Upper lobe of left lung (tissue), 6 donors: ENCODE measurements at regions not wholly inside any gene's neighbourhood (a gene's known extent, or its start where the extent isn't known, plus 50 kb on each side); places are given as distances from the start of the nearest gene placed in this dataset.

ENCODE experiments used
- ATAC-seq, 2 donors: fragments of 200-7000 bp; cut with Tn5 transposase; one replicate each; pipeline ENCODE4 v1.9.1; 2022; ENCODE audit warnings: mild to moderate bottlenecking in 2 of 2, moderate library complexity in 2 of 2; ENCODE audit not compliant: low FRiP score in 2 of 2
- DNase-seq, 2 donors: peaks; one replicate each; pipeline ENCODE4 v3.0.0-alpha.2; 2019 to 2020
- H3K27ac ChIP-seq, 4 donors: fragments of 200-600 bp; sonication (generic); one replicate each; pipeline ENCODE4 v1.5.1; 2016 to 2019
- H3K27me3 ChIP-seq, 4 donors: fragments of 200-600 bp; sonication (generic); one replicate each; pipeline ENCODE4 v1.5.1; 2017 to 2019
- H3K36me3 ChIP-seq, 4 donors: fragments of 200-600 bp; sonication (generic); one replicate each; pipeline ENCODE4 v1.5.1; 2016 to 2019
- H3K4me1 ChIP-seq, 4 donors: fragments of 200-600 bp; sonication (generic); one replicate each; pipeline ENCODE4 v1.5.1; 2018 to 2019
- H3K4me3 ChIP-seq, 4 donors: fragments of 200-600 bp; sonication (generic); one replicate each; pipeline ENCODE4 v1.5.1; 2017 to 2019; ENCODE audit warnings: mild to moderate bottlenecking in 2 of 4, moderate library complexity in 1 of 4
- H3K9me3 ChIP-seq, 4 donors: fragments of 200-600 bp; sonication (generic); one replicate each; pipeline ENCODE4 v1.5.1; 2018 to 2019
- EP300 ChIP-seq, 4 donors: sonication (generic); formaldehyde crosslinking; IDR thresholded peaks; one replicate each; pipeline ENCODE4 v1.5.1; 2017; ENCODE audit warnings: antibody characterized with exemption in 4 of 4, control low read depth in 2 of 4
- POLR2A ChIP-seq, 4 donors: fragments of 450-650 bp; IDR thresholded peaks; one replicate each; pipeline ENCODE4 v1.5.1; 2016 to 2017; ENCODE audit warnings: antibody characterized with exemption in 4 of 4, mild to moderate bottlenecking in 2 of 4
- POLR2AphosphoS5 ChIP-seq, 2 donors: sonication (generic); formaldehyde crosslinking; IDR thresholded peaks; one replicate each; pipeline ENCODE4 v1.5.1; 2017; ENCODE audit warnings: antibody characterized with exemption in 2 of 2
- WGBS, 2 donors: methylation state at CpG; one replicate each; pipeline ENCODE4 v1.1.5; 2017 to 2018; 5-methylcytosine and 5-hydroxymethylcytosine counted together
- TF ChIP-seq, protein P1 (sequence below), 6 experiments: fragments of 450-650 bp in 4 of 6; fragments of 200-600 bp in 2 of 6; sonication (generic) in 2 of 6; IDR thresholded peaks; one replicate each; pipeline ENCODE4 v1.5.1; 2016 to 2019; ENCODE audit warnings: antibody characterized with exemption in 6 of 6
- donor health status: DM: no; HTN: no; CAD: no; lungs with moderate emphysema.
- donor health status: DM: no; HTN: yes; CAD: no; lungs with severe emphysema.

DNA sequence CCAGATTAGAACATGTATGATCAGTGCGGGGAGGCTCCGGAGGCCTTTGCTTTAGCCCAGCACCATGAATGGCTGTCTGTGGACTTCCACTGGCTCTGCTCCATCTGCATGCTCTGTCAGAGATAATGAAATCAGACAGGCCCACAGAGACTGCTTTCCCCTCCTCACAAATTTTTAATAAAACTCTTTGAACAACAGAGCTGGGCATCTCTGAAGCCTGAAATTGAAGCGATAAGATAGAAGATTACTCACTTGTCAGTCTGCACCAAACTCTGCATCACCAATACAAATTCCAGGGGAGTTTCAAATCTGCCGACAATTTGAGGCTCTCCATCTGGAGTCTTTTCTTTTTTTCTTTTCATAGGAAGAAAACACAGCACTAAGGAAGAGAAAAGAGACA is 110.0 kb downstream of the DYRK2 start:
- ATAC-seq, result no peak
- 92% methylated on average over 4 of the region's 4 CpGs for WGBS, 2 donors

DNA sequence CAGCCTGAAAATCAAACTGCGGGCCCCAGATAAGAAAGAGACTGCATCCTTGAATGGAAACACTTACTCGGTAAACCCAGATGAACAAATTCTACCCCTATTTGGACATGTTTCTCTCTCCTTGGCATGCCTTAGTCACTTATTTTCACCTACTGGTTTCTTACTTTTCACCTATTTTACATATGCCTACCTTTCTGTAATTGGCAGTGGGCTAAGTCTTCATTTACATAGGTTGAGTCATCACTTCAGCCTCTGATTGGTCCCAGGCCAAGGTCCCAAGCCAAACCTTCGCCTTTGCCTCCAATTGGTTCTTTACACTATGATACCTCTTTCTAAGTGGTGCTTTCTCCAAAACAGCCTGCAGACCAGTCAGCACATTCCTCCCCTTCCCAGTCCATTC is 111.3 kb downstream of the DYRK2 start:
- Histone ChIP-seq H3K27me3 (no peaks in the 10 kb centered on the region), H3K4me3 (no peak overlapping the region), H3K9me3 (no peaks in the 10 kb centered on the region), H3K27ac (no peak overlapping the region), H3K36me3 (no peaks in the 10 kb centered on the region), H3K4me1 (peaks cover 0 to 3% (median 0%) of the 10 kb centered on the region in 4 donors)
- ATAC-seq (no peak), DNase-seq (no peak)
- WGBS, 2 donors, result 82 to 87% methylated on average over 3 of the region's 3 CpGs
- TF ChIP-seq POLR2A (IDR thresholded peaks at IDR 0.05), result no peak

More for the DNA sequence above, 110.0 kb downstream of the DYRK2 start:
- Histone ChIP-seq H3K4me3 (no peak overlapping the region), H3K27ac (no peak overlapping the region), H3K36me3 (no peaks in the 10 kb centered on the region), H3K27me3 (no peaks in the 10 kb centered on the region), H3K4me1 (peaks cover 0 to 3% (median 0%) of the 10 kb centered on the region in 4 donors), H3K9me3 (no peaks in the 10 kb centered on the region)
- TF ChIP-seq EP300 (IDR thresholded peaks at IDR 0.05) (no peak), POLR2AphosphoS5 (IDR thresholded peaks at IDR 0.05) (no peak), POLR2A (IDR thresholded peaks at IDR 0.05) (no peak)
- TF ChIP-seq, protein P1, sequence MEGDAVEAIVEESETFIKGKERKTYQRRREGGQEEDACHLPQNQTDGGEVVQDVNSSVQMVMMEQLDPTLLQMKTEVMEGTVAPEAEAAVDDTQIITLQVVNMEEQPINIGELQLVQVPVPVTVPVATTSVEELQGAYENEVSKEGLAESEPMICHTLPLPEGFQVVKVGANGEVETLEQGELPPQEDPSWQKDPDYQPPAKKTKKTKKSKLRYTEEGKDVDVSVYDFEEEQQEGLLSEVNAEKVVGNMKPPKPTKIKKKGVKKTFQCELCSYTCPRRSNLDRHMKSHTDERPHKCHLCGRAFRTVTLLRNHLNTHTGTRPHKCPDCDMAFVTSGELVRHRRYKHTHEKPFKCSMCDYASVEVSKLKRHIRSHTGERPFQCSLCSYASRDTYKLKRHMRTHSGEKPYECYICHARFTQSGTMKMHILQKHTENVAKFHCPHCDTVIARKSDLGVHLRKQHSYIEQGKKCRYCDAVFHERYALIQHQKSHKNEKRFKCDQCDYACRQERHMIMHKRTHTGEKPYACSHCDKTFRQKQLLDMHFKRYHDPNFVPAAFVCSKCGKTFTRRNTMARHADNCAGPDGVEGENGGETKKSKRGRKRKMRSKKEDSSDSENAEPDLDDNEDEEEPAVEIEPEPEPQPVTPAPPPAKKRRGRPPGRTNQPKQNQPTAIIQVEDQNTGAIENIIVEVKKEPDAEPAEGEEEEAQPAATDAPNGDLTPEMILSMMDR (IDR thresholded peaks at IDR 0.05), result no peak
- no peak for DNase-seq

DNA sequence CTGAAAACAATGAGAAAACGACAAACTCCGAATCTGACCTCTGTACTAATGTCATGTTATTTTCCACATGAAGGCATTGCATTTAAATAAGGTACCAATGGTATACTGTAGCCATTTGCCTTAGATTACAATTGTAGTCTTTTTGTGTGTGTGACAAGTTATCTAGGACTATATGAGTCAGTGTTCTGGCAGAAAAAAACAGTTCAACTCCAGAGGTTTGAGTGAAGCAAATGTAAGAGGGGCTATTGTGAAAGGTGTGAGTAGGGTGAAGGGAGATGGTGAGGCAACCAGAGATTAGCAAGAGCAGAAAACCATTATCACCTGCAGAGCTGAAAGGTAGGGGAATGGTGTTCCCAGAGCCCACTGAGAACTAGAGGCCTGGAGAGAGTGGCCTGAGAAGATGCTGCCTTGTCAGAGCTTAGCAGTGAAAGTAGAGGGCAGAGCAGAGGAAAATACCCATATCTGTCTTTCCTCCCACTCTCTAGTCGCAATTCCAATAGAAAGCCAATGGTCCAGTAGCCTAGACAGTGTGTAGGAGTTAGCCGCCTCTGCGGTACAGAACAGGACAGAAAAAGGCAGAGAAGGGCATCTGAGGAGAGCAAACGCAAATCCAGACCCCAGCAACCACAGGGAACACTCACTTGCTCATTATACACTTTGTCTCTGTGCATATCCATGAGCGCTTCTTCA is 112.2 kb downstream of the DYRK2 start:
- H3K27ac ChIP-seq, result no peak overlapping the region
- no peaks in the 10 kb centered on the region for H3K27me3 ChIP-seq
- 96% methylated on average over 7 of the region's 7 CpGs for WGBS, 2 donors
- TF ChIP-seq, protein P1 (IDR thresholded peaks at IDR 0.05), result no peak
- no peak for TF ChIP-seq POLR2AphosphoS5 (IDR thresholded peaks at IDR 0.05)
- no peak for TF ChIP-seq POLR2A (IDR thresholded peaks at IDR 0.05)
- TF ChIP-seq EP300 (IDR thresholded peaks at IDR 0.05), result no peak
- H3K36me3 ChIP-seq, result no peaks in the 10 kb centered on the region
- H3K4me3 ChIP-seq, result no peak overlapping the region
- H3K9me3 ChIP-seq, result no peaks in the 10 kb centered on the region
- no peaks in the 10 kb centered on the region for H3K4me1 ChIP-seq
- ATAC-seq, result no peak
- no peak for DNase-seq

DNA sequence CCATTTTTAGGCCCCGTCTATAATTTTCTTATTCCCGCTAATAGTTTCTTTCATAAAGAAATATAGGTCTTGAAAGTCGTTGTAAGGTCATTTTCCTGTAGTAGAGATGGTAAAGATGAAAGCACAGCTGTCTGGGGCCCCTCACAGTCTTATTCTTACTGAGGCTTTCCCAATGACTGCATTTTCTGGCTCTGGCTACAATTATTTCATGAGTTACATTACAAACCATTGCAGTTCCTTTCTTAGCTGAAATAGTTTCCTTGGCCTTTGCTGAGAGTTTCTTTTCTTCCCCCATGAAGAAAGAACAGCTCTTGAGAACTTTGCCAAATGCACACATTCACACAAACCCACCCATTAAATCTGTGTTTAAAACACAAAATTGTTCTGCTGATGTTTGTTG is 113.0 kb downstream of the DYRK2 start:
- no peak for DNase-seq
- no peak overlapping the region for H3K27ac ChIP-seq
- TF ChIP-seq EP300 (IDR thresholded peaks at IDR 0.05), result no peak
- no peak for TF ChIP-seq POLR2AphosphoS5 (IDR thresholded peaks at IDR 0.05)
- TF ChIP-seq, protein P1 (IDR thresholded peaks at IDR 0.05), result no peak
- no peak for TF ChIP-seq POLR2A (IDR thresholded peaks at IDR 0.05)

DNA sequence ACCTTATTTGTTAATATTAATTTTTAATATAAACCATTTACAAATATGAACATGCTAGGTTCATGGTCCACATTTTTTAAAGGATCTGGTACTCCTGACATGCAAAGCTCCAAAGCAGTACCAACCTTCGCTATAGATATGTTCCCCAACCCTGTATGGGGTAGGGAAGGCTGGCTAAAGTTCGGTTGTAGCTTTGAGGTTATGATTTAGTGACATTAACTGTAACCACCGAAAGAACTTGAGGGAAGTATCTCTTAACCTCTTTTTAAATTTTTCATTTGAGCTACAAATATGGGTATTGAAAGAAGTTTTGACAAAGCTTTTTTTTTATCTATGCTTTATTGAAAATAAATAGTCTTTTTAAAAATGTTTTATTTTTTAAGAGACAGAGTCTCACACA is 115.5 kb downstream of the DYRK2 start:
- peaks cover 0 to 3% (median 0%) of the 10 kb centered on the region in 4 donors for H3K4me1 ChIP-seq

More for the DNA sequence above, 113.0 kb downstream of the DYRK2 start:
- Histone ChIP-seq H3K36me3 (no peaks in the 10 kb centered on the region), H3K9me3 (no peaks in the 10 kb centered on the region), H3K4me1 (no peaks in the 10 kb centered on the region), H3K4me3 (no peak overlapping the region), H3K27me3 (no peaks in the 10 kb centered on the region)
- 78 to 81% methylated on average over 3 of the region's 3 CpGs for WGBS, 2 donors
- no peak for ATAC-seq

More for the DNA sequence above, 115.5 kb downstream of the DYRK2 start:
- Histone ChIP-seq H3K27me3 (no peaks in the 10 kb centered on the region), H3K4me3 (no peak overlapping the region), H3K9me3 (no peaks in the 10 kb centered on the region), H3K27ac (no peak overlapping the region), H3K36me3 (no peaks in the 10 kb centered on the region)
- DNase-seq (no peak), ATAC-seq (no peak)
- TF ChIP-seq, protein P1 (IDR thresholded peaks at IDR 0.05), result no peak
- TF ChIP-seq EP300 (IDR thresholded peaks at IDR 0.05) (no peak), POLR2AphosphoS5 (IDR thresholded peaks at IDR 0.05) (no peak), POLR2A (IDR thresholded peaks at IDR 0.05) (no peak)
- 88 to 98% methylated on average over 3 of the region's 3 CpGs for WGBS, 2 donors
